ENCODE measurements at regions not wholly inside any gene's neighbourhood (a gene's known extent, or its start where the extent isn't known, plus 50 kb on each side); places are given as distances from the start of the nearest gene placed in this dataset.

DNA sequence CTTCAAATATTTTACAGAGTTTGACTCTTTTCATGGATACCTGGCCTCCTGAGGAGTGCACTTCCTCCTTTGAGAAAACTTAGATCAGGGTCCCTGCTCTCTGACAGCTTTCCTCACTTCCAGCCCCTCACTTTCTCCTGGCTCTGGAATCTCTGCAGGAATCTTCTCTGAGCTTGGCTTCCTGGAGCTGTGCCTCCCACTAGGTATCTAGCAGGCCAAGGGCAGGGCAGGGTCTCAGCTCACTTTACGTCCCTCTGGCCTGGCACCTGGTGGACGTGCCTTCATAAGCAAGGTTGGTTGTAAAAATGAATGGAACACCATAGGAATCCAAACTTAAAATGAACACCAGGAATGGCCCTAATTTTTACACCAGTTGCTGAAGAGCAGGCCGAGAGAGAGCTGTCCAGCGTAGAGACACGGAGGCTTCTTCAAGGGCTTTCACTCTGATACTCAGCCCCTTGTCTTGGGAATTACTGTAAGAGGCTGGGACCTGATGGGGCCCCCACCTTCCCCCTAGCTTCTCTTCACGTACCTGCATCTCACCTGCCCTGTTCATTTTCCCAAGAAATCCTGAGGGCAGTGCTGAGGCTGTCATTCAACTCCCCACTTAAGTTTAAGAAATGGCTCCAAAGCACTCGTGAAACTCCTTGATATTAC lies 426.9 kb upstream of the ID2 start:
- intact Hi-C loops (cut with micrococcal nuclease): no loop called here
- POLR2A ChIA-PET: no interaction called here
- CTCF ChIA-PET: no interaction called here
- no peaks in the 10 kb centered on the region for H3K27me3 ChIP-seq (ENCODE audit: insufficient read depth, low read length)
- no TSS peak for BruUV-seq (replicated peaks)
- H2AFZ ChIP-seq (ENCODE audit: low read depth, low read length, poor library complexity, severe bottlenecking): no peak overlapping the region
- no peaks in the 10 kb centered on the region for H3K36me3 ChIP-seq (ENCODE audit: control insufficient read depth in 1 of 2, insufficient read depth in 2 of 2, low read length in 2 of 2)
- RAD21 ChIA-PET (ENCODE audit: low non-redundant PET in 1 of 2, low total read pairs in 2 of 2, uncharacterized antibody in 2 of 2, unreplicated experiment in 2 of 2): no interaction called here
- H3K9me3 ChIP-seq (ENCODE audit: control insufficient read depth in 1 of 2, insufficient read depth in 1 of 2, low read depth in 1 of 2, low read length in 2 of 2): no peaks in the 10 kb centered on the region; a peak in 1 of 4 replicates
- no peak overlapping the region for H3K4me3 ChIP-seq (replicated peaks in 1 of 2; ENCODE audit: low read depth in 1 of 2, low read length in 2 of 2)
- no peaks in the 10 kb centered on the region for H4K20me1 ChIP-seq (ENCODE audit: insufficient read depth)
- no peak for DNase-seq (ENCODE audit: low read depth, low spot score)
- no peak for ATAC-seq
- TF ChIP-seq SRF (IDR thresholded peaks at IDR 0.05; ENCODE audit: low read depth) (no peak), JUND (IDR thresholded peaks at IDR 0.05) (no peak), SIN3A (IDR thresholded peaks at IDR 0.05; ENCODE audit: low read depth) (no peak), EZH2 (IDR thresholded peaks at IDR 0.05) (no peak)
- TF ChIP-seq, protein P1, sequence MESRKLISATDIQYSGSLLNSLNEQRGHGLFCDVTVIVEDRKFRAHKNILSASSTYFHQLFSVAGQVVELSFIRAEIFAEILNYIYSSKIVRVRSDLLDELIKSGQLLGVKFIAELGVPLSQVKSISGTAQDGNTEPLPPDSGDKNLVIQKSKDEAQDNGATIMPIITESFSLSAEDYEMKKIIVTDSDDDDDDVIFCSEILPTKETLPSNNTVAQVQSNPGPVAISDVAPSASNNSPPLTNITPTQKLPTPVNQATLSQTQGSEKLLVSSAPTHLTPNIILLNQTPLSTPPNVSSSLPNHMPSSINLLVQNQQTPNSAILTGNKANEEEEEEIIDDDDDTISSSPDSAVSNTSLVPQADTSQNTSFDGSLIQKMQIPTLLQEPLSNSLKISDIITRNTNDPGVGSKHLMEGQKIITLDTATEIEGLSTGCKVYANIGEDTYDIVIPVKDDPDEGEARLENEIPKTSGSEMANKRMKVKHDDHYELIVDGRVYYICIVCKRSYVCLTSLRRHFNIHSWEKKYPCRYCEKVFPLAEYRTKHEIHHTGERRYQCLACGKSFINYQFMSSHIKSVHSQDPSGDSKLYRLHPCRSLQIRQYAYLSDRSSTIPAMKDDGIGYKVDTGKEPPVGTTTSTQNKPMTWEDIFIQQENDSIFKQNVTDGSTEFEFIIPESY (IDR thresholded peaks at IDR 0.05; ENCODE audit: extremely low read depth, insufficient replicate concordance, low read length): no peak
- no peaks in the 10 kb centered on the region for H3K79me2 ChIP-seq (ENCODE audit: insufficient read depth, low read length)
- no peaks in the 10 kb centered on the region for H3K9me2 ChIP-seq (ENCODE audit: insufficient read depth)
- no peak overlapping the region for H3K9ac ChIP-seq (ENCODE audit: low read length)
- H3K4me2 ChIP-seq (ENCODE audit: low read length): no peak overlapping the region
- H3K27ac ChIP-seq (ENCODE audit: low read depth, low read length): no peak overlapping the region
- H3K4me1 ChIP-seq (ENCODE audit: control insufficient read depth in 1 of 2, insufficient read depth in 2 of 2, low read length in 2 of 2): no peaks in the 10 kb centered on the region

DNA sequence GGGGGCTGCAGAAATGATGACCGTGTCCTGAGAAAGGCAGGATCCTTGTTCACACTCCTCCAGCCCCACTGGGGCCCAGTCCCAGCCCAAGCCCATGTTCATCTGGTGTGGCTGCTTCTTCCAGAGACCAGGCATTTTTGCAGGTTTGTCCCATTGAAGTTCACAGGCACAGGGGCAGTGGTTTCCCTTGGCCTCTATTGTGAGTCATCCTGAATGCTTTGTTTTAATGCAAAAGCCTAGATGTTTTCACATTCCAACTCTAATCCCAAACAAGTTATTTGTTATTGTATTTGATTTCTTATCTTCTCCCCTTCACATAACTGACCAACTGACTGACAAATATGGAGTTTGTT lies 426.4 kb upstream of the ID2 start:
- Histone ChIP-seq H3K36me3 (ENCODE audit: control insufficient read depth in 1 of 2, insufficient read depth in 2 of 2, low read length in 2 of 2) (no peaks in the 10 kb centered on the region), H3K9me2 (ENCODE audit: insufficient read depth) (no peaks in the 10 kb centered on the region), H4K20me1 (ENCODE audit: insufficient read depth) (no peaks in the 10 kb centered on the region), H3K9ac (ENCODE audit: low read length) (no peak overlapping the region), H3K79me2 (ENCODE audit: insufficient read depth, low read length) (no peaks in the 10 kb centered on the region), H3K27ac (ENCODE audit: low read depth, low read length) (no peak overlapping the region), H3K27me3 (ENCODE audit: insufficient read depth, low read length) (no peaks in the 10 kb centered on the region), H3K4me1 (ENCODE audit: control insufficient read depth in 1 of 2, insufficient read depth in 2 of 2, low read length in 2 of 2) (no peaks in the 10 kb centered on the region), H3K9me3 (ENCODE audit: control insufficient read depth in 1 of 2, insufficient read depth in 1 of 2, low read depth in 1 of 2, low read length in 2 of 2) (no peaks in the 10 kb centered on the region), H3K4me3 (replicated peaks in 1 of 2; ENCODE audit: low read depth in 1 of 2, low read length in 2 of 2) (no peak overlapping the region), H2AFZ (ENCODE audit: low read depth, low read length, poor library complexity, severe bottlenecking) (no peak overlapping the region), H3K4me2 (ENCODE audit: low read length) (no peak overlapping the region)
- no peak for DNase-seq (ENCODE audit: low read depth, low spot score)
- ChIA-PET POLR2A (no interaction called here), CTCF (no interaction called here), RAD21 (ENCODE audit: low non-redundant PET in 1 of 2, low total read pairs in 2 of 2, uncharacterized antibody in 2 of 2, unreplicated experiment in 2 of 2) (no interaction called here)
- no TSS peak for BruUV-seq (replicated peaks)
- intact Hi-C loops (cut with micrococcal nuclease): no loop called here
- ATAC-seq: no peak
- TF ChIP-seq ELF1 (IDR thresholded peaks at IDR 0.05; ENCODE audit: borderline replicate concordance, low read depth) (no peak), TCF7L2 (IDR thresholded peaks at IDR 0.05; ENCODE audit: borderline replicate concordance, extremely low read depth, insufficient read depth, insufficient read length) (no peak), EGR1 (IDR thresholded peaks at IDR 0.05; ENCODE audit: low read depth) (no peak), SRF (IDR thresholded peaks at IDR 0.05; ENCODE audit: low read depth) (no peak), SIN3A (IDR thresholded peaks at IDR 0.05; ENCODE audit: low read depth) (no peak), SP1 (IDR thresholded peaks at IDR 0.05; ENCODE audit: low read depth) (no peak), ZNF274 (IDR thresholded peaks at IDR 0.05; ENCODE audit: low read depth, low read length) (no peak), CBX3 (IDR thresholded peaks at IDR 0.05; ENCODE audit: low read depth) (no peak), JUND (IDR thresholded peaks at IDR 0.05) (no peak), CEBPB (IDR thresholded peaks at IDR 0.05; ENCODE audit: low read depth) (no peak), POLR2A (IDR thresholded peaks at IDR 0.05; ENCODE audit: borderline replicate concordance, extremely low read depth, insufficient read depth, insufficient read length) (no peak), YY1 (IDR thresholded peaks at IDR 0.05; ENCODE audit: extremely low read depth, insufficient replicate concordance, low read depth, low read length) (no peak), POLR2AphosphoS5 (IDR thresholded peaks at IDR 0.05; ENCODE audit: low read depth, low read length) (no peak)
- TF ChIP-seq, protein P2, sequence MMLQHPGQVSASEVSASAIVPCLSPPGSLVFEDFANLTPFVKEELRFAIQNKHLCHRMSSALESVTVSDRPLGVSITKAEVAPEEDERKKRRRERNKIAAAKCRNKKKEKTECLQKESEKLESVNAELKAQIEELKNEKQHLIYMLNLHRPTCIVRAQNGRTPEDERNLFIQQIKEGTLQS (IDR thresholded peaks at IDR 0.05): no peak
- TF ChIP-seq, protein P3, sequence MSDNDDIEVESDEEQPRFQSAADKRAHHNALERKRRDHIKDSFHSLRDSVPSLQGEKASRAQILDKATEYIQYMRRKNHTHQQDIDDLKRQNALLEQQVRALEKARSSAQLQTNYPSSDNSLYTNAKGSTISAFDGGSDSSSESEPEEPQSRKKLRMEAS (IDR thresholded peaks at IDR 0.05): no peak
- TF ChIP-seq, protein P4, sequence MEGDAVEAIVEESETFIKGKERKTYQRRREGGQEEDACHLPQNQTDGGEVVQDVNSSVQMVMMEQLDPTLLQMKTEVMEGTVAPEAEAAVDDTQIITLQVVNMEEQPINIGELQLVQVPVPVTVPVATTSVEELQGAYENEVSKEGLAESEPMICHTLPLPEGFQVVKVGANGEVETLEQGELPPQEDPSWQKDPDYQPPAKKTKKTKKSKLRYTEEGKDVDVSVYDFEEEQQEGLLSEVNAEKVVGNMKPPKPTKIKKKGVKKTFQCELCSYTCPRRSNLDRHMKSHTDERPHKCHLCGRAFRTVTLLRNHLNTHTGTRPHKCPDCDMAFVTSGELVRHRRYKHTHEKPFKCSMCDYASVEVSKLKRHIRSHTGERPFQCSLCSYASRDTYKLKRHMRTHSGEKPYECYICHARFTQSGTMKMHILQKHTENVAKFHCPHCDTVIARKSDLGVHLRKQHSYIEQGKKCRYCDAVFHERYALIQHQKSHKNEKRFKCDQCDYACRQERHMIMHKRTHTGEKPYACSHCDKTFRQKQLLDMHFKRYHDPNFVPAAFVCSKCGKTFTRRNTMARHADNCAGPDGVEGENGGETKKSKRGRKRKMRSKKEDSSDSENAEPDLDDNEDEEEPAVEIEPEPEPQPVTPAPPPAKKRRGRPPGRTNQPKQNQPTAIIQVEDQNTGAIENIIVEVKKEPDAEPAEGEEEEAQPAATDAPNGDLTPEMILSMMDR (IDR thresholded peaks at IDR 0.05 in 2 of 3, conservative IDR thresholded peaks at IDR 0.05 in 1 of 3; ENCODE audit: borderline replicate concordance in 1 of 3, insufficient read depth in 1 of 3, low read depth in 2 of 3, low read length in 2 of 3): no peak
